Right atrium auricular region (tissue), 2 donors: ENCODE measurements at regions not wholly inside any gene's neighbourhood (a gene's known extent, or its start where the extent isn't known, plus 50 kb on each side); places are given as distances from the start of the nearest gene placed in this dataset.

Source experiments
- DNase-seq: peaks from one replicate; pipeline ENCODE4 v3.0.0-alpha.2; 2019; ENCODE audit warnings: low spot score
- H3K27ac ChIP-seq, 2 donors: fragments of 200-600 bp; sonication (generic); 1 replicate in 1 of 2; 2 replicates in 1 of 2; pipeline ENCODE4 v1.5.1; 2016 to 2019
- H3K27me3 ChIP-seq, 2 donors: fragments of 200-600 bp; sonication (generic); one replicate each; pipeline versions ENCODE4 v1.5.1 to v1.6.0; 2017 to 2019
- H3K36me3 ChIP-seq: fragments of 200-600 bp; sonication (generic); one replicate; pipeline ENCODE4 v1.5.1; 2016
- H3K4me1 ChIP-seq, 2 donors: fragments of 200-600 bp; sonication (generic); one replicate each; pipeline versions ENCODE4 v1.5.1 to v1.6.0; 2017 to 2019
- H3K4me3 ChIP-seq, 2 donors: fragments of 200-600 bp; sonication (generic); 1 replicate in 1 of 2; 2 replicates in 1 of 2; pipeline ENCODE4 v1.5.1; 2017 to 2019; ENCODE audit warnings: mild to moderate bottlenecking in 1 of 2, moderate library complexity in 1 of 2
- H3K9me3 ChIP-seq, 2 donors: fragments of 200-600 bp; sonication (generic); one replicate each; pipeline ENCODE4 v1.5.1; 2019
- TF ChIP-seq, protein P1 (sequence below), 2 donors: fragments of 200-600 bp; sonication (generic); IDR thresholded peaks; one replicate each; pipeline ENCODE4 v1.5.1; 2019; ENCODE audit warnings: antibody characterized with exemption in 2 of 2

DNA sequence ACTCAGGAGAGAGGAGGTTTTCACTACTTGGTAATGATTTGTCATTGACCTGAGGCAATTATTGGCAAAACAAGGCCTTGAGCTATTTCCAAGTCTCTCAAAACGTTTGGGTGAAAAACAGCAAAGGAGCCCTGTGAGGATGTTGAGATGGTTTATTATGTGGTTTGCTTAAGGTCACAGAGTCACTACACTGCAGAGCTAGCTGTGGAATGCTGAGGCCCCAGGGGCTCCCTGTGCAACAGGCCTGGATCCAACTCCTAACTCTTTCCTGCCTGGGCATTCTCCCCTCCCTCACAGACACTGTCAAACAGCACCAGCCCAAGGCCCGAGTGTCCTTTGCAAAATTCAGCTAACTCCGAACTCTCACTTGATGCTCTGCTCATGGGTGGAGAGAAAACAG, 754.6 kb upstream of the SOX11 start:
- Histone ChIP-seq H3K4me1 (no peaks in the 10 kb centered on the region), H3K27me3 (no peaks in the 10 kb centered on the region), H3K36me3 (no peaks in the 10 kb centered on the region), H3K4me3 (no peak overlapping the region), H3K9me3 (no peaks in the 10 kb centered on the region), H3K27ac (no peak overlapping the region)
- TF ChIP-seq, protein P1, sequence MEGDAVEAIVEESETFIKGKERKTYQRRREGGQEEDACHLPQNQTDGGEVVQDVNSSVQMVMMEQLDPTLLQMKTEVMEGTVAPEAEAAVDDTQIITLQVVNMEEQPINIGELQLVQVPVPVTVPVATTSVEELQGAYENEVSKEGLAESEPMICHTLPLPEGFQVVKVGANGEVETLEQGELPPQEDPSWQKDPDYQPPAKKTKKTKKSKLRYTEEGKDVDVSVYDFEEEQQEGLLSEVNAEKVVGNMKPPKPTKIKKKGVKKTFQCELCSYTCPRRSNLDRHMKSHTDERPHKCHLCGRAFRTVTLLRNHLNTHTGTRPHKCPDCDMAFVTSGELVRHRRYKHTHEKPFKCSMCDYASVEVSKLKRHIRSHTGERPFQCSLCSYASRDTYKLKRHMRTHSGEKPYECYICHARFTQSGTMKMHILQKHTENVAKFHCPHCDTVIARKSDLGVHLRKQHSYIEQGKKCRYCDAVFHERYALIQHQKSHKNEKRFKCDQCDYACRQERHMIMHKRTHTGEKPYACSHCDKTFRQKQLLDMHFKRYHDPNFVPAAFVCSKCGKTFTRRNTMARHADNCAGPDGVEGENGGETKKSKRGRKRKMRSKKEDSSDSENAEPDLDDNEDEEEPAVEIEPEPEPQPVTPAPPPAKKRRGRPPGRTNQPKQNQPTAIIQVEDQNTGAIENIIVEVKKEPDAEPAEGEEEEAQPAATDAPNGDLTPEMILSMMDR (IDR thresholded peaks at IDR 0.05): no peak
- no peak for DNase-seq

- Histone ChIP-seq H3K4me1 (no peaks in the 10 kb centered on the region), H3K9me3 (no peaks in the 10 kb centered on the region), H3K36me3 (no peaks in the 10 kb centered on the region), H3K4me3 (no peak overlapping the region), H3K27ac (no peak overlapping the region), H3K27me3 (no peaks in the 10 kb centered on the region)
- no peak for DNase-seq
- TF ChIP-seq, protein P1 (IDR thresholded peaks at IDR 0.05): no peak
These were observed 754.0 kb upstream of the SOX11 start for GRCh38 chr2:4938206-4938605.

DNA sequence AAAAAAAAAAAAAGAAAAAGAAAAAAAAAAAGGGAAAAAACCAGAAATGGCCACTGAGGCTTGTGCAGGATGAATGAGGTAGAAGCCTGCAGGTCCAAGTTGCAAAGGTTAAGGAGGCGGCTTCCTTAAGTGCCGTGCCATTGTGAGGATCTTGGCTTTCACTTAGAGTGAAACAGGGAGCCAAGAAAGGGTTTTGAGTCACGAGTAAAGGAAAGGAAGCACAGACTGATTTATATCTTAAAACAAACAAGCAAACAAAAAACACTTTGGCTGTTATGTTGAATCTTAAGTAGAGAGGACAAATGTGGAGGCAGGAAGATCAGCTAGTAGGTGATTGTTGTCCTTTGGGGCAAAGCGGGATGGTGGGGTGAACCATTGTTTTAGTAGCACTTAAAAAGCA, 749.7 kb upstream of the SOX11 start:
- no peak overlapping the region for H3K27ac ChIP-seq
- no peaks in the 10 kb centered on the region for H3K27me3 ChIP-seq
- TF ChIP-seq, protein P1 (IDR thresholded peaks at IDR 0.05): no peak
- no peaks in the 10 kb centered on the region for H3K4me1 ChIP-seq
- no peaks in the 10 kb centered on the region for H3K9me3 ChIP-seq
- no peaks in the 10 kb centered on the region for H3K36me3 ChIP-seq
- no peak for DNase-seq
- no peak overlapping the region for H3K4me3 ChIP-seq

DNA sequence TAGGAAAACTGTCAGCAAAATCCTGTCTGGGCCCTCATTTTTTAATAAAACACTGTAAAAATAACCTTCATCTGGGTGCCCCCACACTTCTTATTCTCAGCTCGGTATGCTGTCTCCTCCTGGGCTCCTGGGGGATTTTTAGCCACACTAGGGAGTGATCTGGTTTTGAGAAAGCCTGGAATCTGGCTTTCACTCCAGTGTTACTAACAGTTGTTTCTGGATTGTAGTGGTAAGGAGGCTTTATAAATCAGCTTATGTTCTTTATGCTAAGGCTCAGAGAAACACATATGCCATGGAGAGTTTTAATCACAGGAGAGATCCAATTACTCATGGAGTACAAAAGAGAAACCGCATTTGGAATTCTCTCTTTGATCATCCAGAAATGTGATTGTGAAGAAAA, 744.3 kb upstream of the SOX11 start:
- Histone ChIP-seq H3K4me1 (no peaks in the 10 kb centered on the region), H3K4me3 (no peak overlapping the region), H3K9me3 (no peaks in the 10 kb centered on the region), H3K27me3 (no peaks in the 10 kb centered on the region), H3K36me3 (no peaks in the 10 kb centered on the region), H3K27ac (no peak overlapping the region)
- TF ChIP-seq, protein P1 (IDR thresholded peaks at IDR 0.05): no peak
- no peak for DNase-seq

DNA sequence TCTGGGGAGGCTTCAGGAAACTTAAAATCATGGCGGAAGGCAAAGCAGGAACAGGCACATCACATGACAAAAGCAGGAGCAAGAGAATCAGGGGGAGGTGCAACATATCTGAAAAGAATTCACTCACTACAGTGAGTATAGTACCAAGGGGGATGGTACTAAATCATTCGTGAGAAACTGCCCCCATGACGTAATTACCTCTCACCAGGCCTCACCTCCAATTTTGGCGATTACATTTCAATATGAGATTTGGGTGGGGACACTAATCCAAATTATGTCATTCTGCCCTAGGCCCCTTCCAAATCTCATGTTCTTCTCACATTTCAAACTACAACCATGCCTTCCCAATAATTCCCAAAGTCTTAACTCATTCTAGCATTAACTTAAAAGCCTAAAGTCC, 740.8 kb upstream of the SOX11 start:
- Histone ChIP-seq H3K4me1 (no peaks in the 10 kb centered on the region), H3K27ac (no peak overlapping the region), H3K27me3 (no peaks in the 10 kb centered on the region), H3K4me3 (no peak overlapping the region), H3K9me3 (no peaks in the 10 kb centered on the region), H3K36me3 (no peaks in the 10 kb centered on the region)
- no peak for DNase-seq
- TF ChIP-seq, protein P1 (IDR thresholded peaks at IDR 0.05): no peak

GRCh38 chr2:4959219-4959618, 733.0 kb upstream of the SOX11 start:
- Histone ChIP-seq H3K4me3 (no peak overlapping the region), H3K27me3 (no peaks in the 10 kb centered on the region), H3K9me3 (no peaks in the 10 kb centered on the region), H3K36me3 (no peaks in the 10 kb centered on the region), H3K4me1 (no peaks in the 10 kb centered on the region), H3K27ac (no peak overlapping the region)
- DNase-seq: no peak
- TF ChIP-seq, protein P1 (IDR thresholded peaks at IDR 0.05): no peak
